ENCODE measurements at regions not wholly inside any gene's neighbourhood (a gene's known extent, or its start where the extent isn't known, plus 50 kb on each side); places are given as distances from the start of the nearest gene placed in this dataset.
"Not testable (repeated sequence)": the region's sequence is repeated elsewhere in the genome, so short reads cannot be mapped to it uniquely, and the experiment has no call there.

DNA sequence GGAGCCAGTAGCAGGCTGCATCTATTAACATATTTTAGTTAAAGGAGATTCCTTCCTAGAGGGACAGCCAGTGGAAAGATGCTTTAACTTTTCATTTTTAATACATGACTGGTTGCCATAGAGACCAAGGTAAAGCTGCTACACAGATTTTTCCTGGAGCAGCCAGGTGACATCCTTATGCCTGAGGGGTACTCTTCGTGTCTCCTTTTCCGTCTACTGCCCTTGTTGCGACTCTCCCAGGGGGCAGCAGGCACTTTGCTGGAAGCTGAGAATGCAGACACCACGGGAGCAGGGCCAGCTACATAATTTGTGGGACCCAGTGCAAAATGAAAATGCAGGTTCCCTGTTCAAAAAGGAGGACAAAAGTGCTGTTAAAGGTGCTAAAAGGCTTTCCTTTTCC is 340.4 kb downstream of the CEP170 start:
- DNase-seq (ENCODE audit: extremely low read depth in 1 of 2, low read depth in 1 of 2): not testable (repeated sequence)

DNA sequence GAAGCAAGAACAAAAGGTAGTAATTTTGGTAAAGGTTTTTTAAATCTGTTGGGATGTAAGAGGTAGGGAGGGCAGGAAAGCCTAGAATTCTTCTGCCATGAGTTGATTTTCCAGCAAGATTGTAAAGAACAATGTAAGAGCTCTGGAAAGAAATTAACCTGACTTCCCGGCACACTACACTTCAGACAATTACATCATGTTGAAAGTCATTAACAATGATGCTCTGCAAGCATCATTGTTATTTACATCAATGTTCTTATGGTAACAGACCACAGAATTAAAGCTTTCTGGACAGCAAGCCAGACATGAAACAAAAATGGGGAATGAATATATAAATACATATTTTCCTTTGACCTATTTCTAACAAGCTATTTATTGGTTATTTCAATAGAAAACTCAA is 342.2 kb downstream of the CEP170 start:
- DNase-seq (ENCODE audit: extremely low read depth in 1 of 2, low read depth in 1 of 2): not testable (repeated sequence)

DNA sequence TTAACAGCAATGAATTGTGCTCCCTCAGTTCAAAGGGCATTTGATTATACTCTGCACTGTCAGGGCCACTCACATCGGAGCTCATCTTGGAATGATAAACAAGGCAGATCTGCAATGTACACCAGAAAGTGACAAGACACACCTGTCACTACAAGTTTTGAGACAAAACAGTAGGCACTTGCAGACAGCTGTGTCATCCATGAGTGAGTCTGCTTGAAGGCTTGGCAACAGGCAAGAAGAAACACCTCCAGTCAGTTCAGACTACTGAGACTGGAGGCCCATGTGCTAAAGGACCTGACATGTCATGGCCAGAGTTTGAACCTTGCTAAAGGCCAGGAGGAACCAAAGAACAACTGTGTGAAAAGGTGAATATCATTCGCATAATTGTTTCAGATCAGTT is 354.5 kb downstream of the CEP170 start:
- DNase-seq (ENCODE audit: extremely low read depth in 1 of 2, low read depth in 1 of 2): not testable (repeated sequence)

DNA sequence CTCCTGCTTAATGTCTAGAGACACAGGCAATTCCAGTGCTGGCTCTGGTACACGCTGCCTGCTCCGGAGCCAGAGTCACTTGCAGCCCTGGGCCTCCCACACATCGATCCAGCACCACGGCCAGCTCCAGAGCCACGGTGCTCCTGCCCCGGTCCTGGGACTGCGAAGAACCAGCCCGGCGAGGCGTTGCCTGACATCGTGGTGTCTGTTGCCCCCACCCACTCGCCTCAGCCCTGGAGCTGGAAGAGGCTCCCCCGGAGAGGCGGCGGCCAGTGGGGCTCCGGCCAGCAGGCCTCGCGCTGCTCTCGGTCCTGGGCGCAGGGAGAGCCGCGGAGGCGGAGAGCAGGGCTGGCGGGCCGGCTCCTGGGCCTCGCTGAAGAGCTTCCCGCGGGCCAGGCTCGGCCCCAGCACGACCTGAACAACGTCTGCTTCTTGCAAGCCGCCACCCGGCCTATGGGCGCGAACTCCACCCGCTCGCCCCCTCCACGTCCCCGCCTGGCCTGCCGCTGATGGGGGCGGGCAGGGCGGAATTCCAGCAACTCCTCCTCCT is 364.8 kb downstream of the CEP170 start:
- no peak for DNase-seq (ENCODE audit: extremely low read depth in 1 of 2, low read depth in 1 of 2)

DNA sequence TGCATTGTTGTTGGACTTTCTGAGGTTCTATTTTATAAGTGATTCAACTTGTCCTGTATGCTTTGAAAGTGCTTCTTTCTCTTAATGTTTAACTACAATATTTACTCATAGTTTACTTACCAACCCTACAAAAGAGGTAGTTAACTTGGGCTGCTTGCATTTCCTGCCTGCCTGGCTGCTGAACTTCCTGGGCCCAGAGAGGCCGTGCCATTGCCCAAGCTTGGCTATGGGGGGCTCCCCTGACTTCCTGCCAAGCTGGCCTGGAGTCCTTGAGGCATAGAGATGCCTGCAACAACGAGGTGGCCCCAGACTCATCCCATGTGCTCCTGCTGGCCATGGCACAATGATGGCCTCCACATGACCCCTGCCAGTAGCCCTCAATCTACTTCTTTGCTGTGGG is 361.6 kb upstream of the PLD5 start:
- no peak for DNase-seq (ENCODE audit: extremely low read depth in 1 of 2, low read depth in 1 of 2)

DNA sequence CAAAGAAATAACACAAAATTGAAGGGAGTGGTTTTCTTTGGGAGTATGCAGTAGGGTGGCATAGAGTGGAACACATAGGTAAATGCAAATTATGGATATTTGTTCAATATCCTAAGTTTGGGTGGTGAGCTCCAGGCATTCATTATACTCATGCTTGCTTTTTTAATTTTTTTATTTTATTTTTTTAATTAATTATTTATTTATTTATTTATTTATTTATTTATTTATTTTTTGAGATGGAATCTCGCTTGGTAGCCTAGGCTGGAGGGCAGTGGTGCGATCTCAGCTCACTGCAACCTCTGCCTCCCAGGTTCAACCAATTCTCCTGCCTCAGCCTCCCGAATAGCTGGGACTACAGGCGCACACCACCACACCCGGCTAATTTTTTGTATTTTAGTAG is 355.5 kb upstream of the PLD5 start:
- not testable (repeated sequence) for DNase-seq (ENCODE audit: extremely low read depth in 1 of 2, low read depth in 1 of 2)

DNA sequence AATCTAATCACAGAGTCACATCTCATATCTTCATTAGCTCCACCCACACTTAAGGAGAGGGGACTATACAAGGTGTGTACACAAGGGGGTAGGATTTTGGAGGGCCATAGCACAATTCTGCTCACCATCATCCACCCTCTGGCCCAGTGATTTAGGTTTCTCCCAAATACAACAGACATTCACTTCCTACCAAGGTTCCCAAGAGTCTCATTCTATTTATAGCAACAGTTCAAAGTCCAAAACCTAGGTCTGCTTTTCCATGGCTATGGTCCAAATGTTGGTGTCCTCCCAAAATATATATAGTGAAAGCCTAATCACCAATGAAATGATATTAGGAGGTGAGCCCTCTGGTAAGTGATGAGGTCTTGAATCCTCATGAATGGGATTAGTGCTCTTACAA is 353.2 kb upstream of the PLD5 start:
- DNase-seq (ENCODE audit: extremely low read depth in 1 of 2, low read depth in 1 of 2): no peak

DNA sequence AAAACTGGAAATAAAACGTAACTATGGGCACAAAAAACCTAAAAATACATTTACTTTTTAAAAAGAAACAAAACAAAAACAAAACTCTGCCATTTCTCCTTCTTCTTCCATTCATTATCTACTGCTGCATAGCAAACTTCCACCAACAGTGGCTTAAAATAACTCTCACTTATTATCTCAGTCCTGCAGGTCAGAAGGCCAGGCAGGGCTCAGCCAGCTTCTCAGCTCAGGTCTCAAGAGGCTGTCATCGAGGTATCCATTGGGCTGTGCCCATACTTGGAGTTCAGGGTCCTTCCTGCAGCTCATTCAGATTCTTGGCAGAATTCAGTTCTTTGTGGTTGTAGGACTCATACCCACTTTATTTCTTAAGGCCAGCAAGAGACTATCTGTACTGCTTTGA is 352.7 kb upstream of the PLD5 start:
- DNase-seq (ENCODE audit: extremely low read depth in 1 of 2, low read depth in 1 of 2): no peak

DNA sequence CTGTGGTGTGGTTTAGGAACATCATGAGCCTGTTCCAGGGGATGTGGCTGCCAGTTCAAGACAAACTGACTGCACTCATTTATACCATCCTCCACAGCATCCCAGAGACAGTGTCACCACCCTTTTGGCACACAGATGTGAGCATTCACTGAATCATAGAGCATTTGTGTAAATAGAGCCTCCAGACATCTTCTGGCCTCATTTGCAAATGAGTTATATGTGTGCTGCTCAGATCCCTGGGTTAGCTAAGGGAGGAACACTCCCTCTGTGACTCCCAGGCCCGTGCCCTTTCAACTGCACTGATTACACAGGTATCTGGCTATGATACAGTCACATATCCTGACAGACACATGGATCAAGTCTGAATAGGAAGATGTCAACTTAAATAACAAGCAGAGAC is 351.5 kb upstream of the PLD5 start:
- no peak for DNase-seq (ENCODE audit: extremely low read depth in 1 of 2, low read depth in 1 of 2)

DNA sequence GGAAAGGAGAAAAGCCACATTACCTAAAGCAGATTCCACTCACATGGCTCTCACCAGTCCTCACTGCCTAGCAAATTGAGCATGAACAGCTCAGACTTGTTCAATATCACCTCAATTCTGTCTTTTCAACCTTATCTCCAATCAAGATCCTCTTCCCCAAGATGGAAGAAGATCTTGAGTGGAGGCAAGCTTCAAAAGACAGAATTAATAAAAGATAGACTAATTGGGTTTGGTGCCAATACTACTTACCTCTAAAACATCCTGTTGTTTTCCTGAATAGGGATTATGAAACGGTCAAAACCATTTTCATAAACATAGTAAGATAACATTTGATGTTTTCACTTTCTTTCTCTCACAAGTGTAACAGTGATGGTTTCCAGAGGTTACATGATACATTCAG is 349.2 kb upstream of the PLD5 start:
- no peak for DNase-seq (ENCODE audit: extremely low read depth in 1 of 2, low read depth in 1 of 2)

DNA sequence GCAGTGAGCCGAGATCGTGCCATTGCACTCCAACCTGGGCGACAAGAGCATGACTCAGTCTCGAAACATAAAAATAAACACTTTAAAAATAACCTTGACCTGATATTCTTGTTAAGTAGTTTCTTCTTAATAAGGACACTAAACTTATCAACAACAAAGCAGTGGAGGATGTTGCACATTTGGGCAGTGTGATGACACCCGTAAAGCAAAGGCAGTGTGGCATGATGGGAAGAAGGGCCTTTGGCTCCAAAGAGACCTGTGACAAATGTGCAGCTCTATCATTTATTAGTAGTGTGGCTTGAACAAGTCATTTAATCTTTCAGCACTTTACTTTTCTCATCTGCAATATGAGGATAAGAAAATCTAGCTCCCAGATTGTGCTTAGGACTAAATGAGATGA is 348.0 kb upstream of the PLD5 start:
- no peak for DNase-seq (ENCODE audit: extremely low read depth in 1 of 2, low read depth in 1 of 2)

DNA sequence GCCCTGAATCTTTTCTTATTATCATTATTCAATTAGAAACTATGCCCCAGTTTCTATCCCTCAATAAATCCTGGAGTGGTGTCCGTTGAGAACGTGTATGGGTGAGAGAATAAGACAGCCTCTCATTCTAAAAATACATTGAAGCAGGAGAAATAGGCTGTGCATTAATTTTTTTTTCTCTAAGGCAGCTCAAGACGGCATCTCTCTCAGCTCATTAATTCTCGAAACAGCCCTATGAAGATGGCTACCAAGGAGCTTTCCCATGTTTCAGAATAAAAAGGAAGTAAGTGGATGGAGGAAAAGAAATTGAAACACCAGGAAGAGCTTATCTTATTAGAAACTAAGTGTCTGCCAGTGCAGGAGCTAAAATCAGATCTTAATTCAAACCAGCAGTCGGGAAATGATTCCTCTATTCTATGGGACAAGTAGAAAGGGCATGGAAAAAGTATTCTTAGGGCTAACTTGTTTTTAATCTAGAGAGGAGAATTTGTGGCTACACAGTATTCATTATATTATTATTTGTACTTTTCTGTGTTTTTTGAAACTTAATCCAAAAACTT is 347.1 kb upstream of the PLD5 start:
- no peak for DNase-seq (ENCODE audit: extremely low read depth in 1 of 2, low read depth in 1 of 2)

DNA sequence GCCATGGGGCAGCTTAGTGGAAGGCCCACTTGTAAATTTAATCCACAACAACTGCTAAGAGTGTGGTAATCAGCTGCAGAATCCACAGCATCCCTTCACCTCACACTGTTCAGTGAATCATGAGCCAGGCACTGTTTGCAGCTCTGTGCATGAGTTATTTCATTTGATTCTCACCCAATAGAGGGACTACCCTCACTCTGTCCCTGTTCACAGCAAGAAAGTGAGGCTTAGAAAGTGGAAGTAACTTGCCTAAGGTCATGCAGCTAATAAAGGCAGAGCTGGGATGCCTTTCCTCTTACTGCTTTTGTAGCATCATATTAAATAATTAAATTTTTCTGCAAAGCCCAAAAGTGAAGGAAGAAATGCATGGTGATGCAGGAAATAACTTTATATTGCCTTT is 346.5 kb upstream of the PLD5 start:
- no peak for DNase-seq (ENCODE audit: extremely low read depth in 1 of 2, low read depth in 1 of 2)

DNA sequence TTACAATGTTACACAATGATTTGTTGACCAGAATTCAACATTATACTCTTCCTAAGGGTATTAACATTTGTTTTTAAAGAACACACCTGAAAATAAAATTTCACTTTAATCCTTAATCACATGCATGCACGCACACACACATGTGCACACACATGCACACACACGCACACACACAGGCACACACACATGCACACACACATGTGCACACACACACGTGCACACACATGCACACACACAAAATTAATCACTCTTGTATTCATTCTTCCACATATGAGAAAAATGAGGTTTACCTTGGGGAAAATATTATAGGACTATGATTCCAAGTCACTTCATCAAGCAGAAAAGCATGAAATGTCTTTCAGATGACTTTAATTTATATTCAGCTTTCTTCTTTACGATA is 331.8 kb upstream of the PLD5 start:
- no peak for DNase-seq (ENCODE audit: extremely low read depth in 1 of 2, low read depth in 1 of 2)

DNA sequence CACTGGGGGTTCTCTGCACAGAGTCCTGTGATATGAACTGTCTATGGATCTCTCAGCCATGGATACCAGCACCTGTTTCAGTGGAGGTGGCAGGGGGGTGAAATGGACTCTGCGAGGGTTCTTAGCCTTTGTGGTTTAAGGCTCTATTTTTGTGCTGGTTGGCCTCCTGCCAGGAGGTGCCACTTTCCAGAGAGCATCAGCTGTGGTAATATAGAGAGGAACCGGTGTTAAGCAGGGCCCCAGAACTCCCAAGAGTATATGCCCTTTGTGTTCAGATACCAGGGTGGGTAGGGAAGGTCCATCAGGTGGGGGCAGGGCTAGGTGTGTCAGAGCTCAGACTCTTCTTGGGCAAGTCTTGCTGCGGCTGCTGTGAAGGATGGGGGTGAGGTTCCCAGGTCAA is 330.0 kb upstream of the PLD5 start:
- no peak for DNase-seq (ENCODE audit: extremely low read depth in 1 of 2, low read depth in 1 of 2)

DNA sequence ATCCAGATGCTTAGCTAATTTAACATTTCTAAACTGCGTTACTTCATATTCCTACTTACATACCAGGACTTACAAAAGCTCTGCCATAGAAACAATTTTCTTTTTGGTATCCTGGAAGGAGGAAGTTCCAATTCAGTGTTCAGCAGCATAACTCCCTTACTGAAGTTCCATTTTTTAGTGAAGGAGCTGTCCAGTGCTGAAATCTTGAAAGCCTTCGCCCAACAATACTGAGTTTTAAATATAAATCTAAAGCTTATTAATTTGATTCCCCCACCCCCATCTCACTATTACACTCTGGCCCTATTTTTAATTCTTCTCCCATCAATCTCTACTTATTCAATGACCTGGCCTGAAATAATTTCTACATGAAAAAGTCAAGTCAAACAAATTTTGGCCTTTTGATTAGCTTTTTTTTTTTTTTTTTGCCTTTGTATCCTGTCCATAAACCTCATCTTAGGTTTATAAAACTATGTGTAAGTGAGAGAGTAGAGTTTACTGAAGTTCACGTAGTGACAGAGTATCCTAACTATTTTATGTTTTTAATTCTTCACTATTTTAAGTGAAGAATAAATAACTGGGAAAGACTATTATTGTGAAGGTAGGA is 323.0 kb upstream of the PLD5 start:
- no peak for DNase-seq (ENCODE audit: extremely low read depth in 1 of 2, low read depth in 1 of 2)

DNA sequence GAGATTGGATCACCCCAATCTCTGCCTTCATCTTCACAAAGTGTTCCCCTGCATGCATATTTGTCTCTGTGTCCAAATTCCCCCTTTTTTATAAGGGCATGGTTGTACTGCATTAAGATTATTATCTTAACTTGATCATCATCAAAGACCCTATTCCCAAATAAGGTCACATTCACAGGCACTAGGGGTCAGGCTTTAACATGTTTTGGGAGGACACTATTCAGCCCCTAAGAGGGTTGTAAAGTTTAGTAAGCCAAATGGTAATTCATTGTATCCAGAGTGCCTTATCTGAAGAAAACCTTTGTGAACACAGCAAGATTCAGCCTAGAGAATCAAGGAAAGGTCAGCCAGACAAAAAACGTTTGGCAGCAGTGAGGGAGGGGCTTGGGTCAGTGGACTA is 317.6 kb upstream of the PLD5 start:
- DNase-seq (ENCODE audit: extremely low read depth in 1 of 2, low read depth in 1 of 2): no peak

DNA sequence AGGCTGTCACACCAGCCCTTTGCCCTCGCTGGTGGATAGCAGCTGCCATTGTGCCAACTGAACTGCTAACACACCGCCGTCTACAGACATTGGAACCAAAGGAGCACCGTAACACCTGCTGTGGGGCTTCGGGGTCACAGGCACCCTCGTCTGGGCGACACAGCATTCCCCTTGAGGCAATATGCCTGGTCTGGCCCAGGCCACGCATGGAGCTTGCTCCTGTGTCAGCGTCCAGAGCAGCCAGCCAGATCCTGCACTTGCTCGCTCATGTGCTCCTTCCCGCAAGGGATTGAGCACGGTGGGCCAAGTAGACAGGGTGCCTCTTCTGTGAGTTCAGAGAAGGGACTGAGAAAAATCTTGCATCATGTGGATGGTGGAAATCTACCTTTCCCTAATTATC is 314.6 kb upstream of the PLD5 start:
- no peak for DNase-seq (ENCODE audit: extremely low read depth in 1 of 2, low read depth in 1 of 2)

DNA sequence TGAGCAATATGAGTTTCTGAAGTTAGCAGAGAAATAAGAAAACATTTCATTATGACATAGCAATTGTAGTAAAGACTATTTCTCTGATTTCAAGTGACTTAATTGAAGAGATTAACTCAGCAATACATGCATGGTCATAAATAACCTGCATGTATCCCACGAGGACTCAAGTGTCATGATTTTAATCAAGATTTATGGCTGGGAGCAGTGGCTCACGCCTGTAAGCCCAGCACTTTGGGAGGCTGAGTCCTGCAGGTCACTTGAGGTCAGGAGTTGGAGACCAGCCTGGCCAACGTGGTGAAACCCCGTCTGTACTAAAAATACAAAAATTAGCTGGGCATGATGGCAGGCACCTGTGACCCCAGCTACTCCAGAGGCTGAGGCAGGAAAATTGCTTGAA is 311.9 kb upstream of the PLD5 start:
- no peak for DNase-seq (ENCODE audit: extremely low read depth in 1 of 2, low read depth in 1 of 2)

DNA sequence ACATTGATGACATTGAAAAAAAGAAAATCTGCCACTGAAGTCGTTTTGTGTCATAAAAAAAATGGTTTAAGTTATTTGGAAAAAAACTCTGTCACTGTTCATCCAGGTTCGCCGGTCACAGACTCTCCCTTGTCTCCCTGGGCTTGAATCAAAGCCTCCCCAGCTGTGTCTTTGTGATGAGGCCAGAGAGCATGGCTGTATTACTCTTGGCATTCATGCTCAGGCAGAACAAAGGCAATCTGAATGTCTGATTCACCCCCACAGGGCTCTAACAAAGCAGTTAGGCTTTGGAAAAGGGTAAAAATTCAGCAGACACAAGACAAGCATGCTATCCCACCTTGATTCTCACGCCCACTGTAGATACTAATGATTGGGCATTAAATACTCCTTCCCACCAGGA is 304.3 kb upstream of the PLD5 start:
- DNase-seq (ENCODE audit: extremely low read depth in 1 of 2, low read depth in 1 of 2): no peak

DNA sequence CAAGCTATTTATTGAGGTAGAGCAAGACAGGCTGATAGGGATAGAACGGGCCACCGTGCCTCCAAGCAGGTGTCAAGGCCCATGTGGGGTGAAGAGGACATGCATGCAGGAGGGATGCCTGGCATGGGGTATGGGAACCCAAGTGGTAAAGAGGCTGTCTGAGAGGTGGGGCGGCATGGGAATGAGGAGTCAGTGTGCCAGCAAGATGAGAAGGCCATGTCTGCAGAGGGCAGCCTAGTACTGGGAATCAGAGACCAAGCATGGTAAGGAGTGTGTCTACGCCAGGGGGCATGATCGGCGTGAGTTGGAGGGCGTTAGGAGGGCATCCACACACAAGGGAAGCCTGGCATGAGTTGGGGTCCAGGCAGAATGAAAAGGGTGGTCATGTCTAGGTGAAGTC is 303.7 kb upstream of the PLD5 start:
- no peak for DNase-seq (ENCODE audit: extremely low read depth in 1 of 2, low read depth in 1 of 2)

DNA sequence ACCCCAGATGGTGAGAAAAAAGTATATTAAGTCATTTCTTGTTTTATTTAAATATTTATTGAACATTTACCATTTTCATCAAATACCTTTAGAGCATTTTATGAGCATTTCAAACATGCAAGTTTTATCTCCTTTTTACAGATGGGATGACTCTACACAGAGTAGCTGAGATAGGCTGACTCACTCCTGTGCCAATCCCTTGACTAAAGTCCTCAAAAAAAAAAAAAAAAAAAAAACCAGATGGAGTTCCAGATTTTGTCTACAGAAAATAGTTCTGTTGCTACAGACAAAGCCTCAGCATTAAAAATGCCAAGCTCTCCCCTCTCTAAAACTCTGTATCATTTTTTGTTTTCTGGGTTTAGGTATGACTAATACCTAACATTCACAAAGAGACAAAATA is 303.0 kb upstream of the PLD5 start:
- DNase-seq (ENCODE audit: extremely low read depth in 1 of 2, low read depth in 1 of 2): no peak

DNA sequence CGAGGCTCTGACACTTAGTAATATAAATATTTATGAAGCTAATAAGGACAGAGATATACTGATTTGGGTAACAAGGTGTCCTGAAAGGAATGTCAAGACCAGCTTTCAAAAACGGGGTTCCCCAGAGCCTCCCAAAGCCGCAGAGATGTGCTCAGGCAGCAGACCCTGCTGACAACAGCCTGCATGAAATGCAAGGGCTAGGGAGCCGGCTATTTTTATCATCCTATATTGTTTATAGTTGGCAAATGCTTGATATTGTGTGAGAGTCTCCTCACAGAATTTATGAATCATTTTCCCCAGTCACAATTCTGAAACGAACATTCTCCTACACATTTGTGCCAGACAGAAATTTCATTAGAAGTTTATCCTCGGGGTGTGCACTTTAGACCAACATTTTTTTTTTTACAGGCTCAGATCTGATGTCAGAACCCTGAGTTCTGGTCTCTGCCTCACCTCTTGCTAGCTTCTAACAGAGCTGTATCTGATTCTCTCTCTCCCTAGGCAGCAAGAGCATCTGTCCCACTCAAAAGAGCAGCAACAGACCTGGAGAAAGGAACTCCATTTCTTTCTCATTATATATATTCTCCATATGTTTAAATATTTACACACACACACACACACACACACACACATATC is 302.3 kb upstream of the PLD5 start:
- DNase-seq (ENCODE audit: extremely low read depth in 1 of 2, low read depth in 1 of 2): no peak

Measured in activated CD8-positive, alpha-beta memory T cell treated with anti-CD3 and anti-CD28 coated beads for 1 hour (primary cell).